SJCRH30 (cell line): ENCODE measurements at regions not wholly inside any gene's neighbourhood (a gene's known extent, or its start where the extent isn't known, plus 50 kb on each side); places are given as distances from the start of the nearest gene placed in this dataset.

ENCODE experiments used
- DNase-seq, 2 experiments: peaks; one replicate each; pipeline ENCODE4 v3.0.0-alpha.2; 2015 to 2020
- H3K27ac ChIP-seq: fragments of 250-450 bp; sonication (Bioruptor Pico); 2 replicates; pipeline ENCODE4 v1.5.1; 2020; ENCODE audit warnings: mild to moderate bottlenecking, moderate library complexity
- H3K27me3 ChIP-seq: fragments of 250-450 bp; sonication (Bioruptor Pico); 2 replicates; pipeline ENCODE4 v1.5.1; 2020; ENCODE audit warnings: mild to moderate bottlenecking, moderate library complexity
- H3K36me3 ChIP-seq: fragments of 250-450 bp; sonication (Bioruptor Pico); 2 replicates; pipeline ENCODE4 v1.5.1; 2020; ENCODE audit warnings: mild to moderate bottlenecking, moderate library complexity
- H3K4me1 ChIP-seq: fragments of 250-450 bp; sonication (Bioruptor Pico); 2 replicates; pipeline ENCODE4 v1.5.1; 2020; ENCODE audit warnings: mild to moderate bottlenecking, moderate library complexity
- H3K4me3 ChIP-seq: fragments of 250-450 bp; sonication (Bioruptor Pico); 2 replicates; pipeline ENCODE4 v1.5.1; 2020; ENCODE audit warnings: mild to moderate bottlenecking, moderate library complexity
- H3K9me3 ChIP-seq: fragments of 250-450 bp; sonication (Bioruptor Pico); replicated peaks from 2 replicates; pipeline ENCODE4 v1.5.1; 2020; ENCODE audit warnings: mild to moderate bottlenecking, moderate library complexity

GRCh38 chr5:27434335-27434734, 395.9 kb upstream of the CDH9 start:
- DNase-seq: no peak
- no peak overlapping the region for H3K4me3 ChIP-seq
- no peaks in the 10 kb centered on the region for H3K9me3 ChIP-seq
- H3K4me1 ChIP-seq: no peaks in the 10 kb centered on the region; the same call in 1 of the 2 replicates
- H3K27ac ChIP-seq: no peak overlapping the region
- no peaks in the 10 kb centered on the region for H3K27me3 ChIP-seq
- H3K36me3 ChIP-seq: no peaks in the 10 kb centered on the region

GRCh38 chr5:27414099-27414498, 375.7 kb upstream of the CDH9 start:
- DNase-seq: no peak

GRCh38 chr5:27412384-27412783, 374.0 kb upstream of the CDH9 start:
- no peak for DNase-seq
- H3K4me3 ChIP-seq: no peak overlapping the region
- no peak overlapping the region for H3K27ac ChIP-seq
- H3K4me1 ChIP-seq: no peaks in the 10 kb centered on the region
- no peaks in the 10 kb centered on the region for H3K9me3 ChIP-seq
- H3K27me3 ChIP-seq: no peaks in the 10 kb centered on the region
- H3K36me3 ChIP-seq: no peaks in the 10 kb centered on the region

More at GRCh38 chr5:27414099-27414498, 375.7 kb upstream of the CDH9 start:
- Histone ChIP-seq H3K27me3 (no peaks in the 10 kb centered on the region), H3K9me3 (no peaks in the 10 kb centered on the region), H3K4me3 (no peak overlapping the region), H3K27ac (no peak overlapping the region), H3K4me1 (no peaks in the 10 kb centered on the region), H3K36me3 (no peaks in the 10 kb centered on the region)

GRCh38 chr5:27406020-27406419, 367.6 kb upstream of the CDH9 start:
- Histone ChIP-seq H3K36me3 (no peaks in the 10 kb centered on the region), H3K4me1 (no peaks in the 10 kb centered on the region), H3K27ac (no peak overlapping the region), H3K27me3 (no peaks in the 10 kb centered on the region), H3K9me3 (no peaks in the 10 kb centered on the region), H3K4me3 (no peak overlapping the region)
- no peak for DNase-seq

GRCh38 chr5:27403243-27403882, 365.0 kb upstream of the CDH9 start:
- Histone ChIP-seq H3K4me3 (peak overlapping the region; percentile 28), H3K27ac (0 out of 2 replicates have a peak overlapping the region, but pooled peaks have one; percentile 15)
- peak in 1 of 2 experiments; percentile 12 for DNase-seq

GRCh38 chr5:27402828-27403227, 364.4 kb upstream of the CDH9 start:
- Histone ChIP-seq H3K27ac (no peak overlapping the region), H3K9me3 (no peaks in the 10 kb centered on the region), H3K36me3 (no peaks in the 10 kb centered on the region), H3K27me3 (no peaks in the 10 kb centered on the region), H3K4me1 (no peaks in the 10 kb centered on the region), H3K4me3 (no peak overlapping the region)
- peak in 1 of 2 experiments; percentile 1 for DNase-seq

More at GRCh38 chr5:27403243-27403882, 365.0 kb upstream of the CDH9 start:
- H3K36me3 ChIP-seq: no peaks in the 10 kb centered on the region
- no peaks in the 10 kb centered on the region for H3K27me3 ChIP-seq
- no peaks in the 10 kb centered on the region for H3K4me1 ChIP-seq
- H3K9me3 ChIP-seq: no peaks in the 10 kb centered on the region

GRCh38 chr5:27396998-27397397, 358.6 kb upstream of the CDH9 start:
- H3K27me3 ChIP-seq: no peaks in the 10 kb centered on the region
- no peaks in the 10 kb centered on the region for H3K4me1 ChIP-seq
- H3K27ac ChIP-seq: no peak overlapping the region
- DNase-seq: no peak
- no peaks in the 10 kb centered on the region for H3K36me3 ChIP-seq
- no peak overlapping the region for H3K4me3 ChIP-seq
- no peaks in the 10 kb centered on the region for H3K9me3 ChIP-seq

- H3K4me3 ChIP-seq: no peak overlapping the region
Observed at GRCh38 chr5:27392716-27393115, 354.3 kb upstream of the CDH9 start.

GRCh38 chr5:27389696-27390095, 351.3 kb upstream of the CDH9 start:
- Histone ChIP-seq H3K27ac (no peak overlapping the region), H3K4me3 (no peak overlapping the region), H3K27me3 (no peaks in the 10 kb centered on the region), H3K9me3 (no peaks in the 10 kb centered on the region), H3K4me1 (no peaks in the 10 kb centered on the region), H3K36me3 (no peaks in the 10 kb centered on the region)
- DNase-seq: no peak

More at GRCh38 chr5:27392716-27393115, 354.3 kb upstream of the CDH9 start:
- no peak for DNase-seq
- Histone ChIP-seq H3K9me3 (no peaks in the 10 kb centered on the region), H3K36me3 (no peaks in the 10 kb centered on the region), H3K27me3 (no peaks in the 10 kb centered on the region), H3K4me1 (no peaks in the 10 kb centered on the region), H3K27ac (no peak overlapping the region)

GRCh38 chr5:27388755-27389154, 350.4 kb upstream of the CDH9 start:
- Histone ChIP-seq H3K4me3 (no peak overlapping the region), H3K4me1 (no peaks in the 10 kb centered on the region), H3K27ac (no peak overlapping the region), H3K9me3 (no peaks in the 10 kb centered on the region), H3K36me3 (no peaks in the 10 kb centered on the region), H3K27me3 (no peaks in the 10 kb centered on the region)
- DNase-seq: no peak

- no peaks in the 10 kb centered on the region for H3K9me3 ChIP-seq
- no peak overlapping the region for H3K4me3 ChIP-seq
- H3K36me3 ChIP-seq: no peaks in the 10 kb centered on the region
- no peaks in the 10 kb centered on the region for H3K27me3 ChIP-seq
- H3K27ac ChIP-seq: no peak overlapping the region
- H3K4me1 ChIP-seq: no peaks in the 10 kb centered on the region
- DNase-seq: no peak
Observed at GRCh38 chr5:27387535-27388073, 349.2 kb upstream of the CDH9 start.

GRCh38 chr5:27381686-27382085, 343.3 kb upstream of the CDH9 start:
- no peaks in the 10 kb centered on the region for H3K36me3 ChIP-seq
- H3K27me3 ChIP-seq: no peaks in the 10 kb centered on the region
- no peak for DNase-seq
- no peak overlapping the region for H3K27ac ChIP-seq
- H3K9me3 ChIP-seq: no peaks in the 10 kb centered on the region
- H3K4me1 ChIP-seq: no peaks in the 10 kb centered on the region
- H3K4me3 ChIP-seq: no peak overlapping the region

GRCh38 chr5:27377626-27378025, 339.2 kb upstream of the CDH9 start:
- Histone ChIP-seq H3K4me1 (no peaks in the 10 kb centered on the region), H3K36me3 (no peaks in the 10 kb centered on the region), H3K4me3 (no peak overlapping the region), H3K27ac (no peak overlapping the region), H3K27me3 (no peaks in the 10 kb centered on the region), H3K9me3 (no peaks in the 10 kb centered on the region)
- DNase-seq: no peak

GRCh38 chr5:27353970-27354369, 315.6 kb upstream of the CDH9 start:
- H3K27ac ChIP-seq: no peak overlapping the region
- no peak for DNase-seq
- no peaks in the 10 kb centered on the region for H3K4me1 ChIP-seq
- H3K9me3 ChIP-seq: no peaks in the 10 kb centered on the region
- no peaks in the 10 kb centered on the region for H3K36me3 ChIP-seq
- H3K4me3 ChIP-seq: no peak overlapping the region
- H3K27me3 ChIP-seq: no peaks in the 10 kb centered on the region

- Histone ChIP-seq H3K4me3 (no peak overlapping the region), H3K4me1 (no peaks in the 10 kb centered on the region), H3K27me3 (no peaks in the 10 kb centered on the region), H3K27ac (no peak overlapping the region), H3K9me3 (no peaks in the 10 kb centered on the region), H3K36me3 (no peaks in the 10 kb centered on the region)
- no peak for DNase-seq
Observed at GRCh38 chr5:27353540-27353939, 315.2 kb upstream of the CDH9 start.

GRCh38 chr5:27341342-27341741, 303.0 kb upstream of the CDH9 start:
- Histone ChIP-seq H3K27ac (no peak overlapping the region), H3K4me1 (no peaks in the 10 kb centered on the region), H3K9me3 (no peaks in the 10 kb centered on the region), H3K4me3 (no peak overlapping the region), H3K27me3 (no peaks in the 10 kb centered on the region), H3K36me3 (no peaks in the 10 kb centered on the region)
- DNase-seq: no peak
